Heart right ventricle (tissue), 16 donors: ENCODE measurements at regions not wholly inside any gene's neighbourhood (a gene's known extent, or its start where the extent isn't known, plus 50 kb on each side); places are given as distances from the start of the nearest gene placed in this dataset.

Experiments
- ATAC-seq, 8 donors: fragments of 200-7000 bp; cut with Tn5 transposase; one replicate each; pipeline ENCODE4 v1.9.1; 2020; ENCODE audit warnings: mild to moderate bottlenecking in 8 of 8, moderate library complexity in 8 of 8, moderate number of reproducible peaks in 1 of 8
- DNase-seq, 2 donors: peaks; one replicate each; pipeline ENCODE4 v3.0.0-alpha.2; 2020
- H3K27ac ChIP-seq, 10 donors: fragments of 200-600 bp; sonication (generic) in 2 of 10; one replicate each; pipeline versions ENCODE4 v1.5.0 to v1.8.0; 2020 to 2022; ENCODE audit warnings: mild to moderate bottlenecking in 3 of 10
- H3K27me3 ChIP-seq, 7 donors: fragments of 200-600 bp; one replicate each; pipeline ENCODE4 v1.8.0; 2021 to 2022; ENCODE audit warnings: mild to moderate bottlenecking in 2 of 7
- H3K36me3 ChIP-seq, 9 donors: fragments of 200-600 bp; sonication (generic) in 1 of 9; one replicate each; pipeline versions ENCODE4 v1.5.0 to v1.8.0; 2020 to 2022; ENCODE audit warnings: mild to moderate bottlenecking in 2 of 9
- H3K4me1 ChIP-seq, 9 donors: fragments of 200-600 bp; sonication (generic) in 1 of 9; one replicate each; pipeline versions ENCODE4 v1.5.0 to v1.8.0; 2020 to 2022; ENCODE audit warnings: mild to moderate bottlenecking in 4 of 9
- H3K4me3 ChIP-seq, 10 donors: fragments of 200-600 bp; sonication (generic) in 2 of 10; one replicate each; pipeline versions ENCODE4 v1.5.0 to v1.8.0; 2020 to 2022; ENCODE audit warnings: mild to moderate bottlenecking in 7 of 10, moderate library complexity in 2 of 10
- H3K9me3 ChIP-seq, 11 donors: fragments of 200-600 bp in 10 of 11; sonication (generic) in 2 of 11; one replicate each; pipeline versions ENCODE4 v1.5.0 to v1.8.0; 2013 to 2022; ENCODE audit warnings: mild to moderate bottlenecking in 2 of 11, control low read depth in 1 of 11, moderate library complexity in 1 of 11
- CTCF ChIP-seq, 9 donors: fragments of 200-600 bp; sonication (generic) in 2 of 9; IDR thresholded peaks; one replicate each; pipeline versions ENCODE4 v1.5.0 to v1.8.0; 2021 to 2022; ENCODE audit warnings: antibody characterized with exemption in 9 of 9, mild to moderate bottlenecking in 5 of 9, moderate library complexity in 1 of 9
- WGBS, 2 donors: extraction: QIAGEN DNeasy Blood & Tissue Kit; methylation state at CpG; one replicate each; pipeline ENCODE4 v1.1.7; 2013; ENCODE audit warnings: inconsistent platforms in 1 of 2; 5-methylcytosine and 5-hydroxymethylcytosine counted together
- intact Hi-C, 10 donors: fragments of 100-400 bp; cut with DNase I; formaldehyde crosslinking; loops; one replicate each; pipeline versions ENCODE4 v1.11.1 to v1.14.2; 2022
- donor health status: Arrhythmogenic right ventricular cardiomyopathy.
- donor health status: ischemic (EF 13 %, LVEDD 7.1; RV severe dilation, severe dysfunction).
- donor health status: healthy with polysubstance abuse.
- donor health status: DM: no; HTN: yes; CAD: no.
- donor health status: DM: no; HTN: no; CAD: no.
- donor health status: ischemic (EF 25% LVEDD 6.9; RV normal size, moderate dysfunction).
- donor health status: ischemic (EF 25% LVEDD 5.7; RV mildly dilated, moderate dysfunction).
- donor health status: healthy.
- donor health status: DM: yes; HTN: yes; CAD: no.
- donor health status: Ischemic cardiomyopathy.
- donor health status: ischemic (EF 35%, LVEDD 5.7; RV mildly dilated, moderate dysfunction).
- donor health status: nonischemic (EF 11% LVEDD 7.7; RV severe dilation, severe dysfunction).
- donor health status: DM: yes; HTN: yes; CAD: no.
- donor health status: PGD.
- donor health status: ischemic (EF 29% LVEDD 5.4; RV normal size, mild dysfunction).
- donor health status: nonischemic (EF 23%, LVEDD 6.1; RV moderate dilation, normal function).

- TF ChIP-seq CTCF (IDR thresholded peaks at IDR 0.05) = no peak
- H3K27me3 ChIP-seq = no peaks in the 10 kb centered on the region
- no peaks in the 10 kb centered on the region for H3K36me3 ChIP-seq
- H3K4me3 ChIP-seq = no peak overlapping the region
- DNase-seq = no peak
- 95 to 98% methylated on average over 8 of the region's 8 CpGs for WGBS, 2 donors
- intact Hi-C loops = no loop called here
- no peaks in the 10 kb centered on the region for H3K4me1 ChIP-seq
- ATAC-seq = no peak
- no peak overlapping the region for H3K27ac ChIP-seq
- H3K9me3 ChIP-seq = no peaks in the 10 kb centered on the region
These were observed 228.7 kb upstream of the DPH6 start for GRCh38 chr15:35774653-35775052.

GRCh38 chr15:35775471-35775870 lies 229.5 kb upstream of the DPH6 start:
- Histone ChIP-seq H3K36me3 (no peaks in the 10 kb centered on the region), H3K4me3 (no peak overlapping the region), H3K27ac (no peak overlapping the region), H3K4me1 (no peaks in the 10 kb centered on the region), H3K9me3 (no peaks in the 10 kb centered on the region), H3K27me3 (no peaks in the 10 kb centered on the region)
- DNase-seq (no peak), ATAC-seq (no peak)
- TF ChIP-seq CTCF (IDR thresholded peaks at IDR 0.05) = no peak
- intact Hi-C loops = no loop called here
- 94 to 98% methylated on average over 4 of the region's 4 CpGs for WGBS, 2 donors

- Histone ChIP-seq H3K9me3 (no peaks in the 10 kb centered on the region), H3K27ac (no peak overlapping the region), H3K4me3 (no peak overlapping the region), H3K36me3 (no peaks in the 10 kb centered on the region), H3K4me1 (no peaks in the 10 kb centered on the region), H3K27me3 (no peaks in the 10 kb centered on the region)
- intact Hi-C loops = no loop called here
- no peak for TF ChIP-seq CTCF (IDR thresholded peaks at IDR 0.05)
- ATAC-seq (no peak), DNase-seq (no peak)
- WGBS, 2 donors = 78 to 86% methylated on average over 9 of the region's 9 CpGs
These were observed 231.1 kb upstream of the DPH6 start for GRCh38 chr15:35777061-35777460.

GRCh38 chr15:35783203-35783602 lies 237.2 kb upstream of the DPH6 start:
- ATAC-seq (no peak), DNase-seq (no peak)
- H3K4me3 ChIP-seq = no peak overlapping the region
- no peaks in the 10 kb centered on the region for H3K27me3 ChIP-seq
- no peak overlapping the region for H3K27ac ChIP-seq
- H3K4me1 ChIP-seq = no peaks in the 10 kb centered on the region
- no peaks in the 10 kb centered on the region for H3K9me3 ChIP-seq
- no peaks in the 10 kb centered on the region for H3K36me3 ChIP-seq
- intact Hi-C loops = no loop called here
- no peak for TF ChIP-seq CTCF (IDR thresholded peaks at IDR 0.05)

- H3K27me3 ChIP-seq = no peaks in the 10 kb centered on the region
- no peaks in the 10 kb centered on the region for H3K4me1 ChIP-seq
- no peak for DNase-seq
- peaks cover 0 to under 1% (median 0%) of the 10 kb centered on the region in 11 donors for H3K9me3 ChIP-seq
- intact Hi-C loops = no loop called here
- WGBS, 2 donors = 58 to 61% methylated on average over 2 of the region's 2 CpGs
- ATAC-seq = no peak
- H3K27ac ChIP-seq = no peak overlapping the region
- TF ChIP-seq CTCF (IDR thresholded peaks at IDR 0.05) = no peak
- no peaks in the 10 kb centered on the region for H3K36me3 ChIP-seq
- no peak overlapping the region for H3K4me3 ChIP-seq
These were observed 238.8 kb upstream of the DPH6 start for GRCh38 chr15:35784745-35785144.
